Vagina (tissue), 2 donors: ENCODE measurements at regions not wholly inside any gene's neighbourhood (a gene's known extent, or its start where the extent isn't known, plus 50 kb on each side); places are given as distances from the start of the nearest gene placed in this dataset.

ENCODE experiments used
- CTCF ChIP-seq, 3 experiments: fragments of 450-650 bp in 2 of 3; fragments of 200-600 bp in 1 of 3; sonication (generic) in 1 of 3; IDR thresholded peaks; one replicate each; pipeline ENCODE4 v1.5.1; 2017 to 2019; ENCODE audit warnings: antibody characterized with exemption in 3 of 3, mild to moderate bottlenecking in 2 of 3, moderate library complexity in 2 of 3
- POLR2A ChIP-seq, 2 donors: fragments of 450-650 bp; IDR thresholded peaks; one replicate each; pipeline ENCODE4 v1.6.1; 2017; ENCODE audit warnings: antibody characterized with exemption in 2 of 2, mild to moderate bottlenecking in 2 of 2, moderate library complexity in 2 of 2
- POLR2AphosphoS5 ChIP-seq, 2 donors: sonication (generic); formaldehyde crosslinking; IDR thresholded peaks; one replicate each; pipeline ENCODE4 v1.9.0; 2017; ENCODE audit warnings: antibody characterized with exemption in 2 of 2, mild to moderate bottlenecking in 2 of 2, low read depth in 1 of 2; ENCODE audit not compliant: insufficient read depth in 1 of 2

DNA sequence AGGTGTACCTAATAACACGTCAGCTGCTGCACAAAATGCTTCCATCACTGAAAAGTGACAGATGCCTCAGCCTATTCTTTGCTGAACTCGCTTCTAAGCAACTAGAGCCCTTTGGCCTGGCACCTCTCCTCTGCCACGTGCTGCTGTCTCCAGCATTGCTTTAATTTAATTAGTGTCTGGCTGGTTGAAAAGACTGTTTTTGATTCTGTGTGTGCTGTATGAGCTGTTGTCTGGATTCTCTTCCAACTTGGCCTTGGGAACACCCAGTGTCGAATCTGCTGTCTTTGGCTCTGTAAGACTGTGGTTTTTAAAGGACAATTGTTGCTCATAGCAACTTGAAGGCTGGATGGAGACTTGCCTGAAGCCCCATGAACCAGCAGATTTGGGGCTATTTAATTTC is 109.5 kb downstream of the PSMG1 start:
- no peak for TF ChIP-seq CTCF (IDR thresholded peaks at IDR 0.05)
- TF ChIP-seq POLR2A (IDR thresholded peaks at IDR 0.05) = no peak
- no peak for TF ChIP-seq POLR2AphosphoS5 (IDR thresholded peaks at IDR 0.05; ENCODE audit: insufficient read depth in 1 of 2, low read depth in 1 of 2)
